HepG2 (cell line): ENCODE measurements at regions not wholly inside any gene's neighbourhood (a gene's known extent, or its start where the extent isn't known, plus 50 kb on each side); places are given as distances from the start of the nearest gene placed in this dataset.

Experiments used
- ATAC-seq: fragments of 200-7000 bp; cut with Tn5 transposase; 3 replicates; pipeline ENCODE4 v1.9.1; 2020; ENCODE audit warnings: mild to moderate bottlenecking, moderate library complexity
- BruUV-seq: library from RNA; stranded (reverse); fragments of 400-500 nt; replicated peaks from 2 replicates; lab custom pipeline; 2021; lab: Mats Ljungman, UMichigan
- CTCF ChIA-PET: fragments of 300-600 bp; formaldehyde crosslinking; extraction: SDS; loops from one replicate; lab custom pipeline; 2021; ENCODE audit warnings: low total read pairs, inconsistent platforms, low intra/inter-chr PET ratio; lab: Yijun Ruan, JAX
- POLR2A ChIA-PET: fragments of 350-600 bp; sonication (Branson Sonifier 250); formaldehyde crosslinking; loops from one replicate; lab custom pipeline; 2020; ENCODE audit warnings: antibody characterized with exemption, inconsistent platforms; lab: Yijun Ruan, JAX
- DNase-seq: peaks from one replicate; pipeline ENCODE4 v3.0.0-alpha.2; 2015; ENCODE audit warnings: low spot score
- FAIRE-seq: peaks from 3 replicates; lab custom pipeline; 2011; peaks lifted over from hg19 to GRCh38; lab: Jason Lieb, UNC
- H2AFZ ChIP-seq: one replicate; pipeline ENCODE4 v1.6.1; 2011; ENCODE audit warnings: low read length, inconsistent platforms
- H3K27ac ChIP-seq: fragments of 300-600 bp; 3 replicates; pipeline ENCODE4 v1.8.0; 2011; ENCODE audit warnings: mixed run types, mild to moderate bottlenecking, mixed read lengths, low read length, inconsistent platforms; ENCODE audit not compliant: insufficient read depth; ENCODE audit errors: extremely low read length
- H3K27me3 ChIP-seq, 2 experiments: fragments of 200-600 bp in 1 of 2; 2 replicates in 1 of 2; 3 replicates in 1 of 2; pipeline versions ENCODE4 v1.6.0 to v1.8.0; 2011; ENCODE audit warnings: low read length in 2 of 2, mild to moderate bottlenecking in 2 of 2, moderate library complexity in 2 of 2, inconsistent platforms in 1 of 2; ENCODE audit not compliant: insufficient read depth in 2 of 2, control insufficient read depth in 1 of 2
- H3K36me3 ChIP-seq, 2 experiments: fragments of 200-600 bp in 1 of 2; replicated peaks in 1 of 2; 2 replicates in 1 of 2; 3 replicates in 1 of 2; pipeline versions ENCODE4 v1.5.1 to v1.8.0; 2011; ENCODE audit warnings: low read length in 2 of 2, inconsistent platforms in 1 of 2; ENCODE audit not compliant: insufficient read depth in 2 of 2, control insufficient read depth in 1 of 2
- H3K4me1 ChIP-seq: 2 replicates; pipeline ENCODE4 v1.5.1; 2012; ENCODE audit warnings: low read length, inconsistent platforms; ENCODE audit not compliant: insufficient read depth
- H3K4me2 ChIP-seq: 2 replicates; pipeline ENCODE4 v1.6.0; 2011; ENCODE audit warnings: low read depth, low read length, inconsistent platforms
- H3K4me3 ChIP-seq, 3 experiments: fragments of 200-600 bp in 1 of 3; sonication (generic), shearing (Covaris generic) in 1 of 3; replicated peaks in 1 of 3; 2 replicates each; pipeline ENCODE4 v1.5.1; 2011 to 2016; ENCODE audit warnings: low read length in 3 of 3, inconsistent platforms in 2 of 3, low read depth in 2 of 3, mild to moderate bottlenecking in 2 of 3, control low read depth in 1 of 3, mixed read lengths in 1 of 3; ENCODE audit not compliant: insufficient read depth in 1 of 3
- H3K79me2 ChIP-seq: one replicate; pipeline ENCODE4 v1.6.1; 2011; ENCODE audit warnings: low read length, inconsistent platforms; ENCODE audit not compliant: insufficient read depth
- H3K9ac ChIP-seq: 2 replicates; pipeline ENCODE4 v1.6.0; 2011; ENCODE audit warnings: mild to moderate bottlenecking, low read depth, low read length, inconsistent platforms; ENCODE audit not compliant: insufficient read depth
- H3K9me3 ChIP-seq: 2 replicates; pipeline ENCODE4 v1.5.1; 2012; ENCODE audit warnings: mild to moderate bottlenecking, low read length
- H4K20me1 ChIP-seq: 2 replicates; pipeline ENCODE4 v1.6.0; 2011; ENCODE audit warnings: inconsistent platforms, mild to moderate bottlenecking, low read length, moderate library complexity; ENCODE audit not compliant: insufficient read depth
- ARNT ChIP-seq: fragments of 450-650 bp; IDR thresholded peaks from 2 replicates; pipeline ENCODE4 v1.6.1; 2017
- ATF1 ChIP-seq: IDR thresholded peaks from 2 replicates; pipeline ENCODE4 v1.6.1; 2016; ENCODE audit warnings: mild to moderate bottlenecking, control low read depth
- BRD4 ChIP-seq: sonication (generic); formaldehyde crosslinking; IDR thresholded peaks from 2 replicates; pipeline ENCODE4 v1.4.0; 2020; ENCODE audit warnings: missing genetic modification reagents
- CHD2 ChIP-seq: IDR thresholded peaks from 2 replicates; pipeline ENCODE4 v1.6.1; 2011; ENCODE audit warnings: low read depth, low read length, improper control_type of control experiment
- DR1 ChIP-seq: sonication (generic); formaldehyde crosslinking; IDR thresholded peaks from 2 replicates; pipeline ENCODE4 v1.8.0; 2021; ENCODE audit warnings: mild to moderate bottlenecking, missing genetic modification reagents, inconsistent platforms
- HNF4A ChIP-seq: sonication (generic); formaldehyde crosslinking; IDR thresholded peaks from 2 replicates; pipeline ENCODE4 v1.4.0; 2020; ENCODE audit warnings: missing genetic modification reagents
- KAT8 ChIP-seq: IDR thresholded peaks from 2 replicates; pipeline ENCODE4 v1.6.1; 2016; ENCODE audit warnings: missing genetic modification reagents, missing compliant biosample characterization
- NFE2 ChIP-seq: sonication (generic); formaldehyde crosslinking; IDR thresholded peaks from 2 replicates; pipeline ENCODE4 v1.4.0; 2020; ENCODE audit warnings: missing genetic modification reagents
- TP53 ChIP-seq: sonication (generic); formaldehyde crosslinking; conservative IDR thresholded peaks from 2 replicates; pipeline ENCODE4 v1.4.0; 2020; ENCODE audit warnings: missing genetic modification reagents
- ZNF143 ChIP-seq: sonication (generic); formaldehyde crosslinking; IDR thresholded peaks from 2 replicates; pipeline ENCODE4 v1.4.0; 2020; ENCODE audit warnings: missing genetic modification reagents
- ZNF775 ChIP-seq: sonication (generic); formaldehyde crosslinking; IDR thresholded peaks from 2 replicates; pipeline ENCODE4 v1.4.0; 2020; ENCODE audit warnings: missing genetic modification reagents, mild to moderate bottlenecking, moderate library complexity, borderline replicate concordance
- in situ Hi-C: cut with HindIII; loops from 2 replicates; pipeline ENCODE4 v1.10.0; 2017; ENCODE audit warnings: low pct_unique_long_range_greater_than_20kb; ENCODE audit not compliant: extremely low pct_ligation_motif_present
- intact Hi-C: fragments of 100-400 bp; cut with micrococcal nuclease; formaldehyde crosslinking; loops from one replicate; pipeline ENCODE4 v1.10.0; 2022; ENCODE audit not compliant: unreplicated experiment
- TF ChIP-seq, protein P1 (sequence below): IDR thresholded peaks from 2 replicates; pipeline ENCODE4 v1.6.1; 2016; ENCODE audit warnings: low read depth, control low read depth
- TF ChIP-seq, protein P2 (sequence below): sonication (generic); formaldehyde crosslinking; IDR thresholded peaks from 2 replicates; pipeline ENCODE4 v1.8.0; 2022; ENCODE audit warnings: mild to moderate bottlenecking, missing genetic modification reagents; ENCODE audit not compliant: insufficient replicate concordance
- TF ChIP-seq, protein P3 (sequence below): sonication (generic); formaldehyde crosslinking; conservative IDR thresholded peaks from 2 replicates; pipeline ENCODE4 v1.8.0; 2022; ENCODE audit warnings: low read depth, missing genetic modification reagents
- TF ChIP-seq, protein P4 (sequence below): sonication (generic); formaldehyde crosslinking; IDR thresholded peaks from 2 replicates; pipeline ENCODE4 v1.4.0; 2020; ENCODE audit warnings: mild to moderate bottlenecking, missing genetic modification reagents

DNA sequence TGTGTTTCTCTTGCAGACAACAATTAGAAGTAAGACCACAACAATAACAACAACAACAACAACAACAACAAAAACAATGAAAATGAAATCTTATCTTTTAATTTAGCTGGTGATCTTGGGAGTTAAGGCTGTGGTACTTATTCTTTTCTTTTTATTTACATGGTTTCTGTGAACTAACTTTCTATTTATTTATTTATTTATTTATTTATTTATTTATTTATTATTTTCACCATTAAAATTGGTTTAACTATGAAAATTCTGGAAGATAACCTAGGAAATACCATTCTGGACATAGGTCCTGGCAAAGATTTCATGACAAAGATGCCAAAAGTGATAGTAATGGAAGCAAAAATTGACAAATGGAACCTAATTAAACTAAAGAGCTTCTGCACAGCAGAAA is 102.5 kb upstream of the PNPT1 start:
- POLR2A ChIA-PET = no interaction called here
- no peak for ATAC-seq
- DNase-seq = no peak
- no peaks in the 10 kb centered on the region for H4K20me1 ChIP-seq
- H3K27me3 ChIP-seq = no peaks in the 10 kb centered on the region
- no peak for TF ChIP-seq ZNF775 (CRISPR knock-in tag)
- TF ChIP-seq ZNF143 (CRISPR knock-in tag) = no peak
- TF ChIP-seq, protein P1, sequence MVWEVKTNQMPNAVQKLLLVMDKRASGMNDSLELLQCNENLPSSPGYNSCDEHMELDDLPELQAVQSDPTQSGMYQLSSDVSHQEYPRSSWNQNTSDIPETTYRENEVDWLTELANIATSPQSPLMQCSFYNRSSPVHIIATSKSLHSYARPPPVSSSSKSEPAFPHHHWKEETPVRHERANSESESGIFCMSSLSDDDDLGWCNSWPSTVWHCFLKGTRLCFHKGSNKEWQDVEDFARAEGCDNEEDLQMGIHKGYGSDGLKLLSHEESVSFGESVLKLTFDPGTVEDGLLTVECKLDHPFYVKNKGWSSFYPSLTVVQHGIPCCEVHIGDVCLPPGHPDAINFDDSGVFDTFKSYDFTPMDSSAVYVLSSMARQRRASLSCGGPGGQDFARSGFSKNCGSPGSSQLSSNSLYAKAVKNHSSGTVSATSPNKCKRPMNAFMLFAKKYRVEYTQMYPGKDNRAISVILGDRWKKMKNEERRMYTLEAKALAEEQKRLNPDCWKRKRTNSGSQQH = no peak
- TF ChIP-seq DR1 (CRISPR knock-in tag) = no peak
- TF ChIP-seq, protein P2, sequence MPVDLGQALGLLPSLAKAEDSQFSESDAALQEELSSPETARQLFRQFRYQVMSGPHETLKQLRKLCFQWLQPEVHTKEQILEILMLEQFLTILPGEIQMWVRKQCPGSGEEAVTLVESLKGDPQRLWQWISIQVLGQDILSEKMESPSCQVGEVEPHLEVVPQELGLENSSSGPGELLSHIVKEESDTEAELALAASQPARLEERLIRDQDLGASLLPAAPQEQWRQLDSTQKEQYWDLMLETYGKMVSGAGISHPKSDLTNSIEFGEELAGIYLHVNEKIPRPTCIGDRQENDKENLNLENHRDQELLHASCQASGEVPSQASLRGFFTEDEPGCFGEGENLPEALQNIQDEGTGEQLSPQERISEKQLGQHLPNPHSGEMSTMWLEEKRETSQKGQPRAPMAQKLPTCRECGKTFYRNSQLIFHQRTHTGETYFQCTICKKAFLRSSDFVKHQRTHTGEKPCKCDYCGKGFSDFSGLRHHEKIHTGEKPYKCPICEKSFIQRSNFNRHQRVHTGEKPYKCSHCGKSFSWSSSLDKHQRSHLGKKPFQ (CRISPR knock-in tag) = no peak
- no peak for TF ChIP-seq CHD2
- no peak for TF ChIP-seq BRD4
- TF ChIP-seq KAT8 (CRISPR knock-in tag) = no peak
- TF ChIP-seq, protein P3, sequence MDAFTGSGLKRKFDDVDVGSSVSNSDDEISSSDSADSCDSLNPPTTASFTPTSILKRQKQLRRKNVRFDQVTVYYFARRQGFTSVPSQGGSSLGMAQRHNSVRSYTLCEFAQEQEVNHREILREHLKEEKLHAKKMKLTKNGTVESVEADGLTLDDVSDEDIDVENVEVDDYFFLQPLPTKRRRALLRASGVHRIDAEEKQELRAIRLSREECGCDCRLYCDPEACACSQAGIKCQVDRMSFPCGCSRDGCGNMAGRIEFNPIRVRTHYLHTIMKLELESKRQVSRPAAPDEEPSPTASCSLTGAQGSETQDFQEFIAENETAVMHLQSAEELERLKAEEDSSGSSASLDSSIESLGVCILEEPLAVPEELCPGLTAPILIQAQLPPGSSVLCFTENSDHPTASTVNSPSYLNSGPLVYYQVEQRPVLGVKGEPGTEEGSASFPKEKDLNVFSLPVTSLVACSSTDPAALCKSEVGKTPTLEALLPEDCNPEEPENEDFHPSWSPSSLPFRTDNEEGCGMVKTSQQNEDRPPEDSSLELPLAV (CRISPR knock-in tag) = no peak
- TF ChIP-seq ARNT = no peak
- TF ChIP-seq, protein P4, sequence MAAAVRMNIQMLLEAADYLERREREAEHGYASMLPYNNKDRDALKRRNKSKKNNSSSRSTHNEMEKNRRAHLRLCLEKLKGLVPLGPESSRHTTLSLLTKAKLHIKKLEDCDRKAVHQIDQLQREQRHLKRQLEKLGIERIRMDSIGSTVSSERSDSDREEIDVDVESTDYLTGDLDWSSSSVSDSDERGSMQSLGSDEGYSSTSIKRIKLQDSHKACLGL = no peak
- TF ChIP-seq HNF4A (CRISPR knock-in tag) = no peak
- no peak for TF ChIP-seq NFE2 (CRISPR knock-in tag)
- TF ChIP-seq ATF1 (CRISPR knock-in tag) = no peak
- no peak for TF ChIP-seq TP53
- TF ChIP-seq, all 625 proteins: peak for 0
- no peak for FAIRE-seq
- no peaks in the 10 kb centered on the region for H3K36me3 ChIP-seq
- CTCF ChIA-PET = no interaction called here
- no peak overlapping the region for H3K27ac ChIP-seq
- H3K4me1 ChIP-seq = no peaks in the 10 kb centered on the region
- H3K9me3 ChIP-seq = no peaks in the 10 kb centered on the region
- no peaks in the 10 kb centered on the region for H3K79me2 ChIP-seq
- H2AFZ ChIP-seq = no peak overlapping the region
- no peak overlapping the region for H3K4me2 ChIP-seq
- intact Hi-C loops (no loop called here), in situ Hi-C loops (no loop called here)
- no peak overlapping the region for H3K4me3 ChIP-seq
- H3K9ac ChIP-seq = no peak overlapping the region
- no TSS peak for BruUV-seq
